Loucy (cell line): ENCODE measurements at regions not wholly inside any gene's neighbourhood (a gene's known extent, or its start where the extent isn't known, plus 50 kb on each side); places are given as distances from the start of the nearest gene placed in this dataset.

Experiments
- H2AFZ ChIP-seq: fragments of 200-600 bp; sonication (generic); 2 replicates; pipeline ENCODE4 v1.6.0; 2016; ENCODE audit warnings: antibody characterized with exemption, mild to moderate bottlenecking, low read length, moderate library complexity
- H3F3A ChIP-seq: fragments of 200-600 bp; 2 replicates; pipeline ENCODE4 v1.6.0; 2016; ENCODE audit warnings: antibody characterized with exemption, low read depth, mild to moderate bottlenecking
- H3K27me3 ChIP-seq: fragments of 200-600 bp; sonication (generic); 2 replicates; pipeline ENCODE4 v1.6.1; 2014; ENCODE audit warnings: low read length, mild to moderate bottlenecking; ENCODE audit not compliant: insufficient read depth, poor library complexity, severe bottlenecking
- H3K36me3 ChIP-seq: fragments of 200-600 bp; sonication (generic); 2 replicates; pipeline ENCODE4 v1.6.1; 2016; ENCODE audit warnings: low read length; ENCODE audit not compliant: insufficient read depth
- H3K4me1 ChIP-seq: fragments of 200-600 bp; sonication (generic); 2 replicates; pipeline ENCODE4 v1.5.1; 2014; ENCODE audit warnings: low read length, mild to moderate bottlenecking; ENCODE audit not compliant: insufficient read depth, poor library complexity, severe bottlenecking
- H3K4me2 ChIP-seq: fragments of 200-600 bp; sonication (generic); 2 replicates; pipeline ENCODE4 v1.6.0; 2014; ENCODE audit warnings: antibody characterized with exemption, low read length, low read depth, mild to moderate bottlenecking; ENCODE audit not compliant: poor library complexity, severe bottlenecking
- H3K4me3 ChIP-seq: fragments of 200-600 bp; sonication (generic); 2 replicates; pipeline ENCODE4 v1.5.1; 2014; ENCODE audit warnings: low read length, mild to moderate bottlenecking, mixed read lengths; ENCODE audit not compliant: poor library complexity, severe bottlenecking
- H3K79me2 ChIP-seq: fragments of 200-600 bp; sonication (generic); 2 replicates; pipeline ENCODE4 v1.6.1; 2014; ENCODE audit warnings: low read length; ENCODE audit not compliant: insufficient read depth
- H3K9ac ChIP-seq: fragments of 200-600 bp; sonication (generic); 2 replicates; pipeline ENCODE4 v1.6.0; 2014; ENCODE audit warnings: mild to moderate bottlenecking, low read depth, low read length, moderate library complexity; ENCODE audit not compliant: poor library complexity, severe bottlenecking
- H3K9me2 ChIP-seq: fragments of 200-600 bp; sonication (generic); replicated peaks from 2 replicates; pipeline ENCODE4 v1.6.1; 2016; ENCODE audit warnings: low read depth, low read length, mixed read lengths
- H3K9me3 ChIP-seq: fragments of 200-600 bp; sonication (generic); 2 replicates; pipeline ENCODE4 v1.6.1; 2014; ENCODE audit warnings: mild to moderate bottlenecking, antibody characterized with exemption, low read length, low read depth; ENCODE audit not compliant: insufficient read depth
- H4K20me1 ChIP-seq: fragments of 200-600 bp; sonication (generic); 2 replicates; pipeline ENCODE4 v1.6.0; 2014; ENCODE audit warnings: antibody characterized with exemption, low read length, mild to moderate bottlenecking; ENCODE audit not compliant: insufficient read depth, poor library complexity, severe bottlenecking
- CTCF ChIP-seq: fragments of 200-600 bp; sonication (generic); conservative IDR thresholded peaks from 2 replicates; pipeline ENCODE4 v1.5.1; 2014; ENCODE audit warnings: mild to moderate bottlenecking, antibody characterized with exemption, low read length
- EZH2phosphoT487 ChIP-seq: fragments of 200-600 bp; IDR thresholded peaks from 2 replicates; pipeline ENCODE4 v1.6.1; 2018; ENCODE audit warnings: antibody characterized with exemption, mild to moderate bottlenecking, moderate library complexity, borderline replicate concordance

GRCh38 chr2:103734911-103735310 lies 973.1 kb downstream of the TMEM182 start:
- no peaks in the 10 kb centered on the region for H3K36me3 ChIP-seq

GRCh38 chr2:103738108-103738507 lies 976.3 kb downstream of the TMEM182 start:
- Histone ChIP-seq H3K79me2 (no peaks in the 10 kb centered on the region), H3F3A (no peaks in the 10 kb centered on the region), H3K4me3 (no peak overlapping the region), H3K9ac (no peak overlapping the region), H2AFZ (no peak overlapping the region), H3K36me3 (no peaks in the 10 kb centered on the region), H3K9me3 (0 out of 2 replicates have a peak, but pooled peaks cover 2% of the 10 kb centered on the region), H3K9me2 (no peaks in the 10 kb centered on the region), H3K4me1 (no peaks in the 10 kb centered on the region), H3K4me2 (no peak overlapping the region), H4K20me1 (no peaks in the 10 kb centered on the region), H3K27me3 (no peaks in the 10 kb centered on the region)
- no peak for TF ChIP-seq CTCF
- TF ChIP-seq EZH2phosphoT487, result no peak

More at GRCh38 chr2:103734911-103735310, 973.1 kb downstream of the TMEM182 start:
- Histone ChIP-seq H3K4me2 (no peak overlapping the region), H3K4me1 (no peaks in the 10 kb centered on the region), H2AFZ (no peak overlapping the region), H3K9me2 (no peaks in the 10 kb centered on the region), H3K79me2 (no peaks in the 10 kb centered on the region), H3K9ac (no peak overlapping the region), H4K20me1 (no peaks in the 10 kb centered on the region), H3K9me3 (0 out of 2 replicates have a peak, but pooled peaks cover 3% of the 10 kb centered on the region), H3K4me3 (no peak overlapping the region), H3F3A (no peaks in the 10 kb centered on the region), H3K27me3 (no peaks in the 10 kb centered on the region)
- TF ChIP-seq EZH2phosphoT487, result no peak
- TF ChIP-seq CTCF, result no peak

GRCh38 chr2:103738606-103739005 lies 976.8 kb downstream of the TMEM182 start:
- Histone ChIP-seq H3K79me2 (no peaks in the 10 kb centered on the region), H3K27me3 (no peaks in the 10 kb centered on the region), H3K4me2 (no peak overlapping the region), H2AFZ (no peak overlapping the region), H3K4me3 (no peak overlapping the region), H3K36me3 (no peaks in the 10 kb centered on the region), H3K4me1 (no peaks in the 10 kb centered on the region), H3F3A (no peaks in the 10 kb centered on the region), H4K20me1 (no peaks in the 10 kb centered on the region), H3K9ac (no peak overlapping the region), H3K9me2 (no peaks in the 10 kb centered on the region), H3K9me3 (no peaks in the 10 kb centered on the region)
- TF ChIP-seq CTCF (no peak), EZH2phosphoT487 (no peak)
